ENCODE measurements at regions not wholly inside any gene's neighbourhood (a gene's known extent, or its start where the extent isn't known, plus 50 kb on each side); places are given as distances from the start of the nearest gene placed in this dataset.

DNA sequence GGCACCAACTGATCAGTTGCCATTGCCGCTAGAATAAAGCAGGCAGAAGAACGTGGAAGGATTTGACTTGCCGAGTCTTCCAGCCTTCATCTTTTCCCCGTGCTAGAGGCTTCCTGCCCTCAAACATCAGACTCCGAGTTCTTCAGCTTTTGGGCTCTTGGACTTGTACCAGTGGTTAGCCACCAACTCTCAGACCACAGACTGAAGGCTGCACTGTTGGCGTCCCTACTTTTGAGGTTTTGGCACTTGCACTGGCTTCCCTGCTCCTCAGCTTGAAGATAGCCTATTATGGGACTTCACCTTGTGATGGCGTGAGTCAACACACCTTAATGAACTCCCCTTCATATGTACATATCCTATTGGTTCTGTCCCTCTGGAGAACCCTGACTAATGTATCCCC, 57.3 kb upstream of the KCND2 start:
- Histone ChIP-seq H3K36me3 (ENCODE audit: low read depth) (no peaks in the 10 kb centered on the region), H3K4me1 (ENCODE audit: insufficient read depth, poor library complexity, severe bottlenecking) (no peaks in the 10 kb centered on the region), H3K4me3 (ENCODE audit: severe bottlenecking) (no peak overlapping the region), H3K27ac (ENCODE audit: poor library complexity, severe bottlenecking) (no peak overlapping the region), H3K27me3 (ENCODE audit: insufficient read depth, poor library complexity, severe bottlenecking) (no peaks in the 10 kb centered on the region), H3K9me3 (ENCODE audit: severe bottlenecking) (no peaks in the 10 kb centered on the region)
- ATAC-seq (ENCODE audit: low read depth) = no peak
- DNase-seq (ENCODE audit: low spot score) = no peak
- TF ChIP-seq, protein P1, sequence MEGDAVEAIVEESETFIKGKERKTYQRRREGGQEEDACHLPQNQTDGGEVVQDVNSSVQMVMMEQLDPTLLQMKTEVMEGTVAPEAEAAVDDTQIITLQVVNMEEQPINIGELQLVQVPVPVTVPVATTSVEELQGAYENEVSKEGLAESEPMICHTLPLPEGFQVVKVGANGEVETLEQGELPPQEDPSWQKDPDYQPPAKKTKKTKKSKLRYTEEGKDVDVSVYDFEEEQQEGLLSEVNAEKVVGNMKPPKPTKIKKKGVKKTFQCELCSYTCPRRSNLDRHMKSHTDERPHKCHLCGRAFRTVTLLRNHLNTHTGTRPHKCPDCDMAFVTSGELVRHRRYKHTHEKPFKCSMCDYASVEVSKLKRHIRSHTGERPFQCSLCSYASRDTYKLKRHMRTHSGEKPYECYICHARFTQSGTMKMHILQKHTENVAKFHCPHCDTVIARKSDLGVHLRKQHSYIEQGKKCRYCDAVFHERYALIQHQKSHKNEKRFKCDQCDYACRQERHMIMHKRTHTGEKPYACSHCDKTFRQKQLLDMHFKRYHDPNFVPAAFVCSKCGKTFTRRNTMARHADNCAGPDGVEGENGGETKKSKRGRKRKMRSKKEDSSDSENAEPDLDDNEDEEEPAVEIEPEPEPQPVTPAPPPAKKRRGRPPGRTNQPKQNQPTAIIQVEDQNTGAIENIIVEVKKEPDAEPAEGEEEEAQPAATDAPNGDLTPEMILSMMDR (IDR thresholded peaks at IDR 0.05; ENCODE audit: poor library complexity, severe bottlenecking) = no peak

DNA sequence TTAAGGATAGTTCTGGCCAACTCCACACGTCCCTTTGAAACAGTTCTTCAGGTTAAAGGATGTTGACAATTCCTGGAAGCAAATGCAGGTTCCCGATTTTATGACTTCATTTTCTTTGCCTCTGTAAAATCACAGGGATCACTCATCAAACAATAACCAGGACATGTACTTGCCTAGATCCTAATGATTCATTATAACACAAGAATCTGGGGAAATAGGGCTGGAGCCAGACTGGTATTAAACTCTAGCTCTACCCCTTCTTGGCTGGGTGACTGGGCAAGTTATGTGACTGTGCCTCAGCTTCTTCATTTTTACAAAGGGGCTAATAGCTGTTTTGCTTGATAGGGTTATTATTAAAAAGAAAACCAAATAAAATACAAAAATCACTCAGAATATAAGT, 56.0 kb upstream of the KCND2 start:
- TF ChIP-seq, protein P1 (IDR thresholded peaks at IDR 0.05; ENCODE audit: poor library complexity, severe bottlenecking) = no peak
- H3K9me3 ChIP-seq (ENCODE audit: severe bottlenecking) = no peaks in the 10 kb centered on the region
- H3K27ac ChIP-seq (ENCODE audit: poor library complexity, severe bottlenecking) = no peak overlapping the region
- no peaks in the 10 kb centered on the region for H3K36me3 ChIP-seq (ENCODE audit: low read depth)
- H3K4me1 ChIP-seq (ENCODE audit: insufficient read depth, poor library complexity, severe bottlenecking) = no peaks in the 10 kb centered on the region
- DNase-seq (ENCODE audit: low spot score) = no peak
- H3K27me3 ChIP-seq (ENCODE audit: insufficient read depth, poor library complexity, severe bottlenecking) = no peaks in the 10 kb centered on the region
- no peak overlapping the region for H3K4me3 ChIP-seq (ENCODE audit: severe bottlenecking)
- ATAC-seq (ENCODE audit: low read depth) = no peak

DNA sequence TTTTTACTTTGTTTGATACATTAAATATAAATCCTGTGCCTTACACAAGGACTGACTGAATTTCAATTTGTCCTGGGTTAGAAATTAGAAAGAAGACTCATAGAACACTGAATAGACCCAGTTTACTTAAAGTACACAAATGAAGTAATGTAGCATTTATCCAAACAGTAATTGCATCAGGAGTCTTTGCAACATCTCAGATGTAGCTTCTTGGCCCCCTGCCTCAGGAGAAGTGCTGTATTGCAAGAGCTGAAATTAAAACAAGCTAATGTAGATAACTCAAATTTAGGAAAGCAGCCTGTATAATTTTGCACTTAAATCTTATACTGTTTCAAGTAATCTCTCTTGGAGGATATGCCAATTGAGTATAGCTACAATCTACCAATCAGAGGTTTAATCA, 54.3 kb upstream of the KCND2 start:
- ATAC-seq (ENCODE audit: low read depth) = no peak
- Histone ChIP-seq H3K27me3 (ENCODE audit: insufficient read depth, poor library complexity, severe bottlenecking) (no peaks in the 10 kb centered on the region), H3K36me3 (ENCODE audit: low read depth) (no peaks in the 10 kb centered on the region), H3K4me3 (ENCODE audit: severe bottlenecking) (no peak overlapping the region), H3K9me3 (ENCODE audit: severe bottlenecking) (no peaks in the 10 kb centered on the region), H3K27ac (ENCODE audit: poor library complexity, severe bottlenecking) (no peak overlapping the region), H3K4me1 (ENCODE audit: insufficient read depth, poor library complexity, severe bottlenecking) (no peaks in the 10 kb centered on the region)
- TF ChIP-seq, protein P1 (IDR thresholded peaks at IDR 0.05; ENCODE audit: poor library complexity, severe bottlenecking) = no peak
- DNase-seq (ENCODE audit: low spot score) = no peak

DNA sequence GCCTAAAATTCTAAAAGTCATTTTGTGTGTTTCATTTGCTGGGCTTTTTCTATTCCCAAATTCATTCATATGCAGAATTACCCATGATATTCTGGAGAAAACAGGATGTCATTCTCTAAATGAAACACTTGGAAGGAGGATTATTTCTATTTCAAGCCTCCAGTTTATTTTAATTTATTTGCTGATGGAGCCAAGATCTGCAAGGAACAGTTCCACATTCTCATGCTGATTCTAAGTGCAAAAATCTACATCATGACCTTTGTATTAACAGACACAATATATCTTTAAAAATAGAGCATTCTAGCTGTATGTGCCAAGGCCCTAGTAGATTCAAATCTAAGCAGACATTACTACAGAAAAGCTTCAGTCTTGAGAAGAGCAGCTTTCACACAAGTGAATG, 51.3 kb upstream of the KCND2 start:
- Histone ChIP-seq H3K9me3 (ENCODE audit: severe bottlenecking) (no peaks in the 10 kb centered on the region), H3K4me3 (ENCODE audit: severe bottlenecking) (no peak overlapping the region), H3K4me1 (ENCODE audit: insufficient read depth, poor library complexity, severe bottlenecking) (no peaks in the 10 kb centered on the region), H3K27ac (ENCODE audit: poor library complexity, severe bottlenecking) (no peak overlapping the region), H3K36me3 (ENCODE audit: low read depth) (no peaks in the 10 kb centered on the region), H3K27me3 (ENCODE audit: insufficient read depth, poor library complexity, severe bottlenecking) (no peaks in the 10 kb centered on the region)
- TF ChIP-seq, protein P1 (IDR thresholded peaks at IDR 0.05; ENCODE audit: poor library complexity, severe bottlenecking) = no peak
- DNase-seq (ENCODE audit: low spot score) = no peak
- no peak for ATAC-seq (ENCODE audit: low read depth)

Measured in RWPE2 (cell line).